Spleen (tissue), 7 donors: ENCODE measurements at regions not wholly inside any gene's neighbourhood (a gene's known extent, or its start where the extent isn't known, plus 50 kb on each side); places are given as distances from the start of the nearest gene placed in this dataset.

Experiments used
- CTCF ChIP-seq, 11 experiments: fragments of 200-600 bp in 7 of 11; fragments of 450-650 bp in 4 of 11; sonication (generic) in 4 of 11; IDR thresholded peaks in 8 of 11; conservative IDR thresholded peaks in 3 of 11; 1 replicate in 7 of 11; 2 replicates in 4 of 11; pipeline versions ENCODE4 v1.4.0 to v1.8.0; 2016 to 2021; ENCODE audit warnings: antibody characterized with exemption in 11 of 11, inconsistent platforms in 4 of 11, mild to moderate bottlenecking in 1 of 11
- POLR2AphosphoS5 ChIP-seq, 3 donors: sonication (generic); formaldehyde crosslinking; IDR thresholded peaks; one replicate each; pipeline ENCODE4 v1.5.1; 2017; ENCODE audit warnings: antibody characterized with exemption in 3 of 3
- donor health status: DM: no; HTN: no; CAD: no; lungs with moderate emphysema.
- donor health status: DM: no; HTN: no; CAD: no.
- donor health status: DM: no; HTN: no; CAD: no.

- TF ChIP-seq CTCF (IDR thresholded peaks at IDR 0.05 in 8 of 11, conservative IDR thresholded peaks at IDR 0.05 in 3 of 11) (no peak), POLR2AphosphoS5 (IDR thresholded peaks at IDR 0.05) (no peak)
Measured at GRCh38 chr7:81031996-81032395, 113.1 kb upstream of the SEMA3C start.
